ENCODE measurements at regions not wholly inside any gene's neighbourhood (a gene's known extent, or its start where the extent isn't known, plus 50 kb on each side); places are given as distances from the start of the nearest gene placed in this dataset.
"Not testable (repeated sequence)": the region's sequence is repeated elsewhere in the genome, so short reads cannot be mapped to it uniquely, and the experiment has no call there.

DNA sequence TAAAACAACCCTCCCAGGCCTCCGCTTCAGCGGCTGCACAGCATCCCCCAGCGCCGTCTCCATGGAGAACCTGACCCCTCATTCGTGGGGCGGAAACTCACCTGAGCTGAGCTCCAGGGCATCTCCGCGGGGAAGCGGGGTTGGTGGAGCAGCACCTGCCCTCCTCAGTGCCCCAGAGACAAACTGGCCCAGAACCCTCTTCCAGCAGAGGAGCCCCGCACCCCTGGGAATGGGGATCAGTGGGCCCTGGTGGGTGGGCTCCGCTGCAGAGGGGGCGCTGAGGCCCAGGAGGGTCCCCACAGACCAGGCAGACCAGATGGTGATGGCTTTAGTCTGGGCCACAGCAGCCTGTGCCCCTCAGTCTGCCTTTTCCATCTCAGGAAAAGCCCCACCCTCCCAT, 261.2 kb downstream of the ADGRD1 start:
- not testable (repeated sequence) for DNase-seq (ENCODE audit: low spot score)

DNA sequence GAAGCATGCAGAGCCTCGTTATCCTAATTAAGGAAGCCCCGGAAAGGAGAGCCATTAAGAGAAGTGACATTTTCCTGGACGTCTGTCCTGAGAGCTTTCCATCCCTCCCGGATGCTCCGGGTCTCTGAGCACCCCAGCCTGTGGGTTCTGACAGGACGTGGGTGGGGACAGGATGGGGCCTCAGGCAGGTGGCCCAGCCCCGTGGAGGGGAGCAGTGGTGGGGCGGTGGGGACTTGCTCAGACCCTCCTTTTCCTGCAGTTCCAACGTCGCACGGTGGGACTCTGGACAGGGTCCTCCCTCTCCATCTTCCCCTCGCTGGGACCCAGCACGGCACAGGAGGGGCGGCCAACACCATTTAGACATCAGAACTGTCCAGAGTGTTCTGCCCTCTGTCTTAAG, 262.9 kb downstream of the ADGRD1 start:
- DNase-seq (ENCODE audit: low spot score), result not testable (repeated sequence)

- DNase-seq (ENCODE audit: low spot score), result no peak
Measured at GRCh38 chr12:131217024-131217586, 263.4 kb downstream of the ADGRD1 start.

GRCh38 chr12:131218026-131218922, 264.6 kb downstream of the ADGRD1 start:
- DNase-seq (ENCODE audit: low spot score), result no peak

DNA sequence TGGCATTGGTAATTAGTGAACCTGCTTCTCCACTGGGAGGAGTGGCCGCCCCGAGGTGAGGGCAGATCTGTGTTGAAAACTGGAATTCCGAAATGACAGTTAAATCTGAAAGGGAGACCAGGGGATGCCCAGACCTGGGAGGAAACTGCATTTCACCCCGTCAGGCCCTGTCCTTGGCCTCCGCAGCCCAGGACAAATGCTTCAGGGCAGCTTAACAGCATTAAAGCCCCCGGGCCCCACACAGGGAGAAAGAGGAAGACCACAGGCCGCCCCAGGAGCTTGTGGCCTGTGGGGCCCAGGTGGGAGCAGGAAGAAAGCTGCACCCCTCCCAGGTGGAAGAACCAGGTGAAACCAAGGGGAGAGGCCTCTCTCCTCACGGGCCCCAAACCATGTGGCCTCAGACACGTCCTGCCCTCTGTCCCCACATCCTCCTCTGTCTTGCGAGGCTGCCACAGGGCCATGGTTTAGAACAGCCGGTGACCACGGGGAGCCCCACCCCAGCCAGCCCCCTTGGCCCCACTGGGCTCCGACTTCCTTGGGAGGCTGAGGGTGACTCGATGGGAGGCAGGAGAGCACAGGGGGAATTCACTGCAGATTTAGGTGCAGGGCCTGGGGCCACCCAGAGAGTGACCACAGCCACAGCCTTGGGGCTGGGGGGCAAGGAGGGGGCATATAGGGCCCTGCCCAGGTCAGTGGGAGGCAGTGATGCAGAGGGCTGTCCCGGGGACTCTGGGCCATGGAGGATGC, 265.4 kb downstream of the ADGRD1 start:
- DNase-seq (ENCODE audit: low spot score), result no peak

- no peak for DNase-seq (ENCODE audit: low spot score)
Measured at GRCh38 chr12:131219670-131220330, 266.1 kb downstream of the ADGRD1 start.

DNA sequence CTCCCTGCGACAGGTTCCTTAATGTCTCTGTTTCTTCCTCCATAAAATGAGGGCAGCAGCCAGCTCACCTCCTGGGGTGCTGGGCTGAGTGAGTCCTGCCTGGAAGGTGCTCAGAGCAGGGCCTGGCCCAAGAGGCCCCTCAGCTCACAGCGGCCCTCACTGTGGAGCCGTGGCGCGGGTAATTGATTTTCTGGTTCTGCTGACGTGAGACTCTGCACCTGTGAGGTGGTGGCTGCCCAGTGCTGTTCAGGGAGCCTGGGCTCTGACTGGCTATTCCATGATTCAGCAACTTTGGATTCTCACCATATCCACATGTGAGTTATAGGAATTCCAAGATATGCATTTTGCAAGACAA, 266.6 kb downstream of the ADGRD1 start:
- DNase-seq (ENCODE audit: low spot score), result no peak

DNA sequence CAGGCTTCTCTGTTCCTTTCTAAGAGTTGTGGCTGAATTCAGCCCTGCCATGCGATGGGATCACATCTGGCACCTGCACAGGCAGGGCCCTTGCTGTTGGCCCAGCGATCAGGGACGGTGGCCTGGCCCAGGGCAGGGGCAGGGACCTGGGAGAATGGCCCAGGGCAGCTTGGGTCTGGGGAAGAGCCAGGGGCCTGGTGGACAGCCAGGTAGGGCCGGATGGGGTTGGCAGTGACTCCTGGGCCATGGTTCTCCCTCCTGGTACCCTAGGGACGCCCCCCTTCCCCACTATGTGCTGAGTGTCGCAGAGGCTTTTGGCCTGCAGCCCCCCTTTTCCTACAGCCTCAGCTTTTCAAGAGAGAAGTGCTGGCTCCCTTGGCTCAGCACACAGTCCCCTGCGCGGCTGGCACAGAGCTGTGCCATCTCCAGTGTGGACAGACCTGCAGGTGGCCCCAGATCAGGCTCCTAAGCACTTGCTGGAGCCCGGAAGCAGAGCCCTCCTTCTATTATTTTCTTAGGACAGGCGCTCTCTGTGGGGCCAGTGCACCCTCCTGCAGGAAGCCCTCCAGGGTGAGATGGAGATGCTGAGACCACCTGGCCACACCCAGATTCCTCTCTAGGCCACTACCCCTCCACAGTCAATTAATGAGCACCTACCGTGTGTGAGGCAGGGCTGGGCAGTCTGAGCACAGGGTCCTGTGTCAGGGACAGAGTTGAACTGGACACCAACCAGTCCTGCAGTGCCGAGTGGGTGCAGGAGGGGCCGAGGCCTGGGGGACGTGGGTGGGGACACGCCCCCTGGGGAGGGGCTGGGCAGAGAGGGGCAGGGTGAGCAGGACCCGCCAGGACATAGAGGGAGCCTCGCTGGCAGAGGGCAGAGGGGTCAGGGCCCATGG, 267.6 kb downstream of the ADGRD1 start:
- DNase-seq (ENCODE audit: low spot score), result no peak

GRCh38 chr12:131221957-131222328, 268.2 kb downstream of the ADGRD1 start:
- DNase-seq (ENCODE audit: low spot score), result no peak

- no peak for DNase-seq (ENCODE audit: low spot score)
Measured at GRCh38 chr12:131222329-131223139, 268.8 kb downstream of the ADGRD1 start.

GRCh38 chr12:131223171-131223761, 269.6 kb downstream of the ADGRD1 start:
- no peak for DNase-seq (ENCODE audit: low spot score)

GRCh38 chr12:131223791-131224225, 270.1 kb downstream of the ADGRD1 start:
- no peak for DNase-seq (ENCODE audit: low spot score)

GRCh38 chr12:131224226-131225065, 270.7 kb downstream of the ADGRD1 start:
- not testable (repeated sequence) for DNase-seq (ENCODE audit: low spot score)

DNA sequence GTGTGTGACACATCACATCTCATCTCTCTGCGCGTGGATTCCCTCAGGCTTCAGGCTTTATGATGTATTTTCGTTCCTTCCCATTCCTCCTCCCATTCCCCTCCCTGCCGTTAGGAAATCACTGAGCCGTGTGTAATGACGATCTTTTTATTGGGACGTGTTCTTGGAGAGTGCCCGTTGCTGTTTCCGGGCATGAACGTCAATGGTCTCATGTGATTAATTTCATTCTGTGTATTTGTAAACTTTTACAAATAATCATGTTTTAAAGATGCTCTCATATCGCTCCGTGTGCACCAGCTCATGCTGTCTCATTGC, 271.3 kb downstream of the ADGRD1 start:
- not testable (repeated sequence) for DNase-seq (ENCODE audit: low spot score)

DNA sequence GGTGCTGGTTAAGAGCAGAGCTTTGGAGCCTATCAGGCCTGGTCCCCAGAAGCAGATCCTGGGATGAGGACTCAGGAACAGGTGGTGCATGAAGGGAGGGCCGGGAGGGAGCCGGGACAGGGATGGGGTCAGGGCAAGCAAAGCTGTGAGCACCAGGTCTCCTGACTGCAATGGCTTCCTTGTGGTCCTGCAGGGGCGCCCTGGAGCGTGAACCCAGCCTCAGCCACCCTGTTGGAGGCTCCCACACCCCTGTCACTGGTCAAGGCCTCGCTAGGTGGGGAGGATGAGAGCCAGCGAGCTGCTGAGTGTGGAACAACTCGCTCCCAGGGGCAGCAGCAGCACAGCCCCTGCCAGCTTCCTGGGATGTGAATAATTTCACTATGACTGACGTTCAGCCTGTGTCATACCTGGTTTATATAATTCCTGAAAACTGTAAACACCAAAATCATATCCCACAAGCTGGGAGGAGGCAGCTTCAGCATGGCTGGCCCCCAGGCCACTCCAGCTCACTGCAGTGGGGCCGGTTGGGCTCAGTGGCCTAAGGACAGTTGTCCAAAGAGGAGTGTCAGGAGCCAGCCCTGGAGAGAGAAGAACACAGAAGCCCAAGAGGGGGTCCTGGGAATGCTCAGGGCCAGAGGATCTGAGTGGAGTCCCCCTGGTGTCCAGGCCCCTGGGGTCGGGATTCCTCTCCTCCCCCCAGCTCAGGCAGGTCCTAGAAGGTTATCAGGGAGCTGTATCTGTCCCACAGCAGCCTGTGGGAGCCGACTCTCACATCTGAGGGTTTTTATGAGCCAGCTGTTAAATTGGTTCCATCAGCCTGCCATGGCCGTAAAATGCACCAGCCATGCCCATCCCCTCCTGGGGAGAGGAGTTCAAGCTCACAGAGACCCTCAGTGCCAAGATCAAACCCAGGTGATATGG, 272.9 kb downstream of the ADGRD1 start:
- DNase-seq (ENCODE audit: low spot score), result no peak

- not testable (repeated sequence) for DNase-seq (ENCODE audit: low spot score)
Measured at GRCh38 chr12:131227641-131228040, 273.9 kb downstream of the ADGRD1 start.

- not testable (repeated sequence) for DNase-seq (ENCODE audit: low spot score)
Measured at GRCh38 chr12:131229079-131229425, 275.3 kb downstream of the ADGRD1 start.
